ENCODE measurements at regions not wholly inside any gene's neighbourhood (a gene's known extent, or its start where the extent isn't known, plus 50 kb on each side); places are given as distances from the start of the nearest gene placed in this dataset.

DNA sequence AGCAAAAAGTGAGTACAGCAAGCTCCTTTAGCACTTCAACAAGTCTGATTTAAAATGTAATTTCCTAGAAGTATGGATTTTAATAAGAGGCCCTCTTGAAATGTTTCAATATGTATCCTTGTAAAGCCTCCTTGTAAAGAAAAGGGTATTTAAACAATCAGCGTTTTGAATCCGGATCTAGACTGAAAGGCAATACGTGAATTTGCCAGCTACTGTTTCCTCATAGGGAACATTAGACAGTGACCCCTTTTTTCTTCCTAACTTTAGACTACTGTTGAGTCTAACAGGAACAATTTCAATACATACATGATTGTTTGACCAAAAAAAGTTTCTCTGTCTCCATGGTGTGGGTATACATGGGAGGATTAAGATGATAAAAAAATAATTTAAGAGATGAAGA lies 395.0 kb downstream of the TFAP2A start:
- H3K79me2 ChIP-seq (ENCODE audit: control insufficient read depth, insufficient read depth, low read length, poor library complexity): no peaks in the 10 kb centered on the region
- H2BK12ac ChIP-seq (ENCODE audit: low read length): no peak overlapping the region
- no peak overlapping the region for H3K27ac ChIP-seq (ENCODE audit: low read depth, low read length)
- H4K12ac ChIP-seq (ENCODE audit: low read depth, low read length): no peak overlapping the region
- H4K8ac ChIP-seq (ENCODE audit: low read depth, low read length): no peak overlapping the region
- H3K4ac ChIP-seq (ENCODE audit: low read depth, low read length): no peak overlapping the region
- H3K9me3 ChIP-seq (ENCODE audit: insufficient read depth, low read depth, low read length): peaks cover 2% of the 10 kb centered on the region
- DNase-seq: no peak
- no peaks in the 10 kb centered on the region for H3K4me1 ChIP-seq (ENCODE audit: control insufficient read depth in 1 of 2, insufficient read depth in 2 of 2, low read length in 2 of 2)
- H3K18ac ChIP-seq (ENCODE audit: low read length): no peak overlapping the region
- no peaks in the 10 kb centered on the region for H3K79me1 ChIP-seq (ENCODE audit: low read length)
- H3K23ac ChIP-seq (ENCODE audit: low read length): no peak overlapping the region
- H3K4me2 ChIP-seq (ENCODE audit: low read length): no peak overlapping the region
- H2AFZ ChIP-seq (ENCODE audit: insufficient read depth, low read length, poor library complexity): no peak overlapping the region
- H3K14ac ChIP-seq (ENCODE audit: low read length): no peak overlapping the region
- no peak overlapping the region for H4K91ac ChIP-seq (ENCODE audit: low read depth, low read length)
- no peaks in the 10 kb centered on the region for H3K27me3 ChIP-seq (ENCODE audit: insufficient read depth, low read length)
- WGBS (ENCODE audit: extremely low coverage, insufficient coverage, insufficient read length): no CpG with 5 or more reads among the region's 3 CpGs
- no peak overlapping the region for H2BK120ac ChIP-seq (ENCODE audit: insufficient read depth, low read length, poor library complexity)
- H3K9ac ChIP-seq (ENCODE audit: low read length): no peak overlapping the region
- no peak overlapping the region for H3K4me3 ChIP-seq (ENCODE audit: low read depth, low read length)
- no peak overlapping the region for H2AK5ac ChIP-seq (ENCODE audit: low read length)
- no peaks in the 10 kb centered on the region for H3K36me3 ChIP-seq (ENCODE audit: control insufficient read depth in 1 of 2, insufficient read depth in 2 of 2, low read length in 2 of 2)
- H2BK5ac ChIP-seq (ENCODE audit: low read depth, low read length, poor library complexity): no peak overlapping the region

DNA sequence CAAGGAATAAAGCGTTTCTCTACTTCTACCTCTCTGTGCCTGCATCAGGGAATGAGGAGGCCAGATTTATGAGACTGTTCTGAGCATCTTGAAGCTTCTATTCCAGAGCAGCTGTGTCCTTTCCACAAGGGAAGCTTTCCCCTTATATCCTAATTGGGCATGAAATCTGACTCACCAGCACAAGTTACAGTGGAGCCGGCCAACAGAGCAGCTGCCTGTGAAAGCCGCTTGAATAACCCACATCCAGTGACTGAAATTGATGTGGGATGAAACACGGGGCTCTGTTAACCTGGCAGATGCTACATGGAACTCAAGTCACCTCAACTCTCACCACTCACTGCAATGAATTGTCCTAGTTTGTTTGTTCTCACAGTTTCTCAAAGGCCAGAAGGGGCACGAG lies 400.3 kb downstream of the TFAP2A start:
- Histone ChIP-seq H3K36me3 (ENCODE audit: control insufficient read depth in 1 of 2, insufficient read depth in 2 of 2, low read length in 2 of 2) (no peaks in the 10 kb centered on the region), H2AFZ (ENCODE audit: insufficient read depth, low read length, poor library complexity) (no peak overlapping the region), H3K18ac (ENCODE audit: low read length) (no peak overlapping the region), H3K79me1 (ENCODE audit: low read length) (no peaks in the 10 kb centered on the region), H3K27me3 (ENCODE audit: insufficient read depth, low read length) (no peaks in the 10 kb centered on the region), H2BK120ac (ENCODE audit: insufficient read depth, low read length, poor library complexity) (no peak overlapping the region), H4K8ac (ENCODE audit: low read depth, low read length) (no peak overlapping the region), H2AK5ac (ENCODE audit: low read length) (no peak overlapping the region), H3K14ac (ENCODE audit: low read length) (no peak overlapping the region), H3K4me1 (ENCODE audit: control insufficient read depth in 1 of 2, insufficient read depth in 2 of 2, low read length in 2 of 2) (no peaks in the 10 kb centered on the region), H3K23ac (ENCODE audit: low read length) (no peak overlapping the region), H3K9ac (ENCODE audit: low read length) (no peak overlapping the region), H2BK5ac (ENCODE audit: low read depth, low read length, poor library complexity) (no peak overlapping the region), H3K27ac (ENCODE audit: low read depth, low read length) (no peak overlapping the region), H3K9me3 (ENCODE audit: insufficient read depth, low read depth, low read length) (no peaks in the 10 kb centered on the region), H3K79me2 (ENCODE audit: control insufficient read depth, insufficient read depth, low read length, poor library complexity) (no peaks in the 10 kb centered on the region), H3K4ac (ENCODE audit: low read depth, low read length) (no peak overlapping the region), H4K12ac (ENCODE audit: low read depth, low read length) (no peak overlapping the region), H4K91ac (ENCODE audit: low read depth, low read length) (no peak overlapping the region), H3K4me2 (ENCODE audit: low read length) (no peak overlapping the region), H2BK12ac (ENCODE audit: low read length) (no peak overlapping the region), H3K4me3 (ENCODE audit: low read depth, low read length) (no peak overlapping the region)
- DNase-seq: no peak
- no CpG with 5 or more reads among the region's 5 CpGs for WGBS (ENCODE audit: extremely low coverage, insufficient coverage, insufficient read length)

DNA sequence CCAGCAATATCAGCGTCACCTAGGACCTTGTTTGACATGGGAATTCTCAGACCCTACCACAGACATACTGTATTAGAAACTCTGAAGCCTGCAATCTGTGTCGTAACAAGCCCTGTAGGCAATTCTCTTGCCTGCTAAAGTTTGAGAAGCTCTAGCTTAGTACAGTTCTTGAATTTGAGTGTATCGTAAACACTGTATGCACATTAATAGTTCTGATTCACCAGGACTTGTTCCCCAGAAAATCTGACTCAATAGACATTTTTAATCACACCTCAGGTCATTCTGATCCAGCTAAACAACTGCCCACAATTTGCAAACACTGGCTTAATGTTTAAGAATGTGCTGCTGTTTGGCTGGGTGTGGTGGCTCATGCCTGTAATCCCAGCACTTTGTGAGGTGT lies 414.3 kb downstream of the TFAP2A start:
- Histone ChIP-seq H3K23ac (ENCODE audit: low read length) (no peak overlapping the region), H3K9me3 (ENCODE audit: insufficient read depth, low read depth, low read length) (no peaks in the 10 kb centered on the region), H2AFZ (ENCODE audit: insufficient read depth, low read length, poor library complexity) (no peak overlapping the region), H3K4ac (ENCODE audit: low read depth, low read length) (no peak overlapping the region), H3K9ac (ENCODE audit: low read length) (no peak overlapping the region), H2BK120ac (ENCODE audit: insufficient read depth, low read length, poor library complexity) (no peak overlapping the region), H3K79me1 (ENCODE audit: low read length) (no peaks in the 10 kb centered on the region), H3K27ac (ENCODE audit: low read depth, low read length) (no peak overlapping the region), H2AK5ac (ENCODE audit: low read length) (no peak overlapping the region), H3K4me1 (ENCODE audit: control insufficient read depth in 1 of 2, insufficient read depth in 2 of 2, low read length in 2 of 2) (no peaks in the 10 kb centered on the region), H4K8ac (ENCODE audit: low read depth, low read length) (no peak overlapping the region), H3K79me2 (ENCODE audit: control insufficient read depth, insufficient read depth, low read length, poor library complexity) (no peaks in the 10 kb centered on the region), H3K27me3 (ENCODE audit: insufficient read depth, low read length) (no peaks in the 10 kb centered on the region), H3K4me2 (ENCODE audit: low read length) (no peak overlapping the region), H3K14ac (ENCODE audit: low read length) (no peak overlapping the region), H4K91ac (ENCODE audit: low read depth, low read length) (no peak overlapping the region), H3K18ac (ENCODE audit: low read length) (no peak overlapping the region), H3K4me3 (ENCODE audit: low read depth, low read length) (no peak overlapping the region), H3K36me3 (ENCODE audit: control insufficient read depth in 1 of 2, insufficient read depth in 2 of 2, low read length in 2 of 2) (no peaks in the 10 kb centered on the region), H4K12ac (ENCODE audit: low read depth, low read length) (no peak overlapping the region), H2BK12ac (ENCODE audit: low read length) (no peak overlapping the region), H2BK5ac (ENCODE audit: low read depth, low read length, poor library complexity) (no peak overlapping the region)
- WGBS (ENCODE audit: extremely low coverage, insufficient coverage, insufficient read length): no CpG with 5 or more reads among the region's 3 CpGs
- peak; percentile 41 to 54 for DNase-seq

DNA sequence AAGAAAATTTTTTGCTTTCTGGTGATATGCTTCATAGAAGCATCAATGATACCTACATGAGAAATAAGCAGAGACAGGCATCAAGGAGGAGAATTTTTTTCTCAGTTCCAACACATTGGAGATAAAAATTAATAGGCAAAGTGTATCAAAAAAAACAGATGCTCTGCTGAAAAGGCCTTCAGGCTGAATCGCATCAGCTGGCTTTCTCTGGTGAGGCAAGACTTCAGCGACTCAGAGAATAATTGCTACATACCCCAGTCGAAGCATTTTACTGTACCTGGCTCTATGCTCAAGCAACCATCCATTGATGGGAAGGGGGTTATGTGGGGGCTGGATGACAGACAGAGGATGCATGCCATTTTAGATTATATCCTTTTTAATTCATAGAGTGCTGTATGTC lies 415.1 kb downstream of the TFAP2A start:
- H2AFZ ChIP-seq (ENCODE audit: insufficient read depth, low read length, poor library complexity): no peak overlapping the region
- no peaks in the 10 kb centered on the region for H3K36me3 ChIP-seq (ENCODE audit: control insufficient read depth in 1 of 2, insufficient read depth in 2 of 2, low read length in 2 of 2)
- H4K12ac ChIP-seq (ENCODE audit: low read depth, low read length): no peak overlapping the region
- WGBS (ENCODE audit: extremely low coverage, insufficient coverage, insufficient read length): no CpG with 5 or more reads among the region's 3 CpGs
- DNase-seq: peak in 1 of 2 donors; percentile 15
- H3K4me2 ChIP-seq (ENCODE audit: low read length): no peak overlapping the region
- H3K4ac ChIP-seq (ENCODE audit: low read depth, low read length): no peak overlapping the region
- no peak overlapping the region for H3K18ac ChIP-seq (ENCODE audit: low read length)
- H2BK5ac ChIP-seq (ENCODE audit: low read depth, low read length, poor library complexity): no peak overlapping the region
- no peaks in the 10 kb centered on the region for H3K9me3 ChIP-seq (ENCODE audit: insufficient read depth, low read depth, low read length)
- H4K8ac ChIP-seq (ENCODE audit: low read depth, low read length): no peak overlapping the region
- no peaks in the 10 kb centered on the region for H3K79me1 ChIP-seq (ENCODE audit: low read length)
- H3K27me3 ChIP-seq (ENCODE audit: insufficient read depth, low read length): no peaks in the 10 kb centered on the region
- no peak overlapping the region for H2BK12ac ChIP-seq (ENCODE audit: low read length)
- no peak overlapping the region for H3K9ac ChIP-seq (ENCODE audit: low read length)
- no peaks in the 10 kb centered on the region for H3K79me2 ChIP-seq (ENCODE audit: control insufficient read depth, insufficient read depth, low read length, poor library complexity)
- H4K91ac ChIP-seq (ENCODE audit: low read depth, low read length): no peak overlapping the region
- H3K14ac ChIP-seq (ENCODE audit: low read length): no peak overlapping the region
- H3K27ac ChIP-seq (ENCODE audit: low read depth, low read length): no peak overlapping the region
- no peak overlapping the region for H3K23ac ChIP-seq (ENCODE audit: low read length)
- no peak overlapping the region for H3K4me3 ChIP-seq (ENCODE audit: low read depth, low read length)
- no peaks in the 10 kb centered on the region for H3K4me1 ChIP-seq (ENCODE audit: control insufficient read depth in 1 of 2, insufficient read depth in 2 of 2, low read length in 2 of 2)
- H2AK5ac ChIP-seq (ENCODE audit: low read length): no peak overlapping the region
- no peak overlapping the region for H2BK120ac ChIP-seq (ENCODE audit: insufficient read depth, low read length, poor library complexity)
